ENCODE measurements at regions not wholly inside any gene's neighbourhood (a gene's known extent, or its start where the extent isn't known, plus 50 kb on each side); places are given as distances from the start of the nearest gene placed in this dataset.

DNA sequence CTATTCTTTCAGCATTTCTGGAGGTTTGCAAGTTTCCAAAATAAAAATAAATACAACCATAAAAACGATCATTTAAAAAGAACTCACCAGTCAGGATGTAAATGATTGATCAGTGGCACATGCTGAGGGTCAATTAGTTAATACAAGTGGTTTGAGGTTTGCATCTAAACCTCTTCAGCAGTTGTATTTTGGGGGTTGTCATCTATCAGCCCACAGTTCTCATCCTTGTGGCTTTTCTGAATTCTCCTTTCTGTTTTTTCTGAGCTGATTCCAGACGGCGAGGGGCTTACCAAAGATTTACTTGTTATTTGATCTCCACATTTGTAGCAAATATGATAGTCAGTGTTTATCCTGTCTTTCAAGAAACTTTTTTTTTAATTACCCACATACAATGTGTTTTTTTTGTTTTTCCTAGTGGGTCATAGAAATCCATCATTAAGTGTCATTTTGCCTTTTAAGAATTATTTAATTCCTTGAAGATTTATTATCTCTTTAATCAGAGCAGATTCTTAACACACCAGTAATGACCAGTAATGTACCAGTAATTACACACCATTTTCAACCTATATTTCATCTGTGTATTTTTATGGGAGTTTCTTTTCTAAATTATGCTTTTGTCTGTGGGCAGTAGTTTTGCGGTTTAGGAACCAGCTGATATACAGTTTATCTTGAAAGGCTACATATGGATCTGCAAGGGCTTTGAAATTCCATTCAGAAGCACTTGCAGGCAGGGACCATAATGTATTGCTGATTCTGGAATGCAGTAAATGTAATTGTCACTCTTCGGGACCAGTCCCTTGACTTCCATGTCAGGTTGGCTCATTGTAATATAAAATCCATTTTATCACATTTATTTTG, 56.3 kb upstream of the DAAM1 start:
- TF ChIP-seq, protein P1, sequence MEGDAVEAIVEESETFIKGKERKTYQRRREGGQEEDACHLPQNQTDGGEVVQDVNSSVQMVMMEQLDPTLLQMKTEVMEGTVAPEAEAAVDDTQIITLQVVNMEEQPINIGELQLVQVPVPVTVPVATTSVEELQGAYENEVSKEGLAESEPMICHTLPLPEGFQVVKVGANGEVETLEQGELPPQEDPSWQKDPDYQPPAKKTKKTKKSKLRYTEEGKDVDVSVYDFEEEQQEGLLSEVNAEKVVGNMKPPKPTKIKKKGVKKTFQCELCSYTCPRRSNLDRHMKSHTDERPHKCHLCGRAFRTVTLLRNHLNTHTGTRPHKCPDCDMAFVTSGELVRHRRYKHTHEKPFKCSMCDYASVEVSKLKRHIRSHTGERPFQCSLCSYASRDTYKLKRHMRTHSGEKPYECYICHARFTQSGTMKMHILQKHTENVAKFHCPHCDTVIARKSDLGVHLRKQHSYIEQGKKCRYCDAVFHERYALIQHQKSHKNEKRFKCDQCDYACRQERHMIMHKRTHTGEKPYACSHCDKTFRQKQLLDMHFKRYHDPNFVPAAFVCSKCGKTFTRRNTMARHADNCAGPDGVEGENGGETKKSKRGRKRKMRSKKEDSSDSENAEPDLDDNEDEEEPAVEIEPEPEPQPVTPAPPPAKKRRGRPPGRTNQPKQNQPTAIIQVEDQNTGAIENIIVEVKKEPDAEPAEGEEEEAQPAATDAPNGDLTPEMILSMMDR (IDR thresholded peaks at IDR 0.05) = no peak
- TF ChIP-seq EP300 (IDR thresholded peaks at IDR 0.05) (no peak), POLR2AphosphoS5 (IDR thresholded peaks at IDR 0.05) (no peak)
